Loucy (cell line): ENCODE measurements at regions not wholly inside any gene's neighbourhood (a gene's known extent, or its start where the extent isn't known, plus 50 kb on each side); places are given as distances from the start of the nearest gene placed in this dataset.

ENCODE experiments used
- H2AFZ ChIP-seq: fragments of 200-600 bp; sonication (generic); 2 replicates; pipeline ENCODE4 v1.6.0; 2016; ENCODE audit warnings: antibody characterized with exemption, mild to moderate bottlenecking, low read length, moderate library complexity
- H3F3A ChIP-seq: fragments of 200-600 bp; 2 replicates; pipeline ENCODE4 v1.6.0; 2016; ENCODE audit warnings: antibody characterized with exemption, low read depth, mild to moderate bottlenecking
- H3K27me3 ChIP-seq: fragments of 200-600 bp; sonication (generic); 2 replicates; pipeline ENCODE4 v1.6.1; 2014; ENCODE audit warnings: low read length, mild to moderate bottlenecking; ENCODE audit not compliant: insufficient read depth, poor library complexity, severe bottlenecking
- H3K36me3 ChIP-seq: fragments of 200-600 bp; sonication (generic); 2 replicates; pipeline ENCODE4 v1.6.1; 2016; ENCODE audit warnings: low read length; ENCODE audit not compliant: insufficient read depth
- H3K4me1 ChIP-seq: fragments of 200-600 bp; sonication (generic); 2 replicates; pipeline ENCODE4 v1.5.1; 2014; ENCODE audit warnings: low read length, mild to moderate bottlenecking; ENCODE audit not compliant: insufficient read depth, poor library complexity, severe bottlenecking
- H3K4me2 ChIP-seq: fragments of 200-600 bp; sonication (generic); 2 replicates; pipeline ENCODE4 v1.6.0; 2014; ENCODE audit warnings: antibody characterized with exemption, low read length, low read depth, mild to moderate bottlenecking; ENCODE audit not compliant: poor library complexity, severe bottlenecking
- H3K4me3 ChIP-seq: fragments of 200-600 bp; sonication (generic); 2 replicates; pipeline ENCODE4 v1.5.1; 2014; ENCODE audit warnings: low read length, mild to moderate bottlenecking, mixed read lengths; ENCODE audit not compliant: poor library complexity, severe bottlenecking
- H3K79me2 ChIP-seq: fragments of 200-600 bp; sonication (generic); 2 replicates; pipeline ENCODE4 v1.6.1; 2014; ENCODE audit warnings: low read length; ENCODE audit not compliant: insufficient read depth
- H3K9ac ChIP-seq: fragments of 200-600 bp; sonication (generic); 2 replicates; pipeline ENCODE4 v1.6.0; 2014; ENCODE audit warnings: mild to moderate bottlenecking, low read depth, low read length, moderate library complexity; ENCODE audit not compliant: poor library complexity, severe bottlenecking
- H3K9me2 ChIP-seq: fragments of 200-600 bp; sonication (generic); replicated peaks from 2 replicates; pipeline ENCODE4 v1.6.1; 2016; ENCODE audit warnings: low read depth, low read length, mixed read lengths
- H3K9me3 ChIP-seq: fragments of 200-600 bp; sonication (generic); 2 replicates; pipeline ENCODE4 v1.6.1; 2014; ENCODE audit warnings: mild to moderate bottlenecking, antibody characterized with exemption, low read length, low read depth; ENCODE audit not compliant: insufficient read depth
- H4K20me1 ChIP-seq: fragments of 200-600 bp; sonication (generic); 2 replicates; pipeline ENCODE4 v1.6.0; 2014; ENCODE audit warnings: antibody characterized with exemption, low read length, mild to moderate bottlenecking; ENCODE audit not compliant: insufficient read depth, poor library complexity, severe bottlenecking
- CTCF ChIP-seq: fragments of 200-600 bp; sonication (generic); conservative IDR thresholded peaks from 2 replicates; pipeline ENCODE4 v1.5.1; 2014; ENCODE audit warnings: mild to moderate bottlenecking, antibody characterized with exemption, low read length
- EZH2phosphoT487 ChIP-seq: fragments of 200-600 bp; IDR thresholded peaks from 2 replicates; pipeline ENCODE4 v1.6.1; 2018; ENCODE audit warnings: antibody characterized with exemption, mild to moderate bottlenecking, moderate library complexity, borderline replicate concordance

GRCh38 chr16:74033441-74033995 is 263.1 kb upstream of the PSMD7 start:
- no peaks in the 10 kb centered on the region for H3K27me3 ChIP-seq
- H3K79me2 ChIP-seq, result no peaks in the 10 kb centered on the region
- peak overlapping the region; percentile 75; the same call in 1 of the 2 replicates for H2AFZ ChIP-seq
- H3K9me3 ChIP-seq, result no peaks in the 10 kb centered on the region
- no peaks in the 10 kb centered on the region for H3F3A ChIP-seq
- no peak for TF ChIP-seq EZH2phosphoT487
- no peak for TF ChIP-seq CTCF
- no peaks in the 10 kb centered on the region for H4K20me1 ChIP-seq
- peak overlapping the region; percentile 39 for H3K4me2 ChIP-seq
- peak overlapping the region; percentile 31 for H3K4me3 ChIP-seq
- no peaks in the 10 kb centered on the region for H3K9me2 ChIP-seq
- H3K4me1 ChIP-seq, result peaks cover 19% of the 10 kb centered on the region
- H3K36me3 ChIP-seq, result no peaks in the 10 kb centered on the region
- H3K9ac ChIP-seq, result peak overlapping the region; percentile 23

- Histone ChIP-seq H3F3A (no peaks in the 10 kb centered on the region), H3K27me3 (no peaks in the 10 kb centered on the region), H2AFZ (peak overlapping the region; percentile 51; the same call in 1 of the 2 replicates), H3K4me2 (no peak overlapping the region), H3K79me2 (no peaks in the 10 kb centered on the region), H3K36me3 (no peaks in the 10 kb centered on the region), H3K9me3 (no peaks in the 10 kb centered on the region), H3K4me3 (no peak overlapping the region), H3K9me2 (no peaks in the 10 kb centered on the region), H3K9ac (no peak overlapping the region), H4K20me1 (no peaks in the 10 kb centered on the region), H3K4me1 (peaks cover 21% of the 10 kb centered on the region)
- TF ChIP-seq CTCF, result no peak
- no peak for TF ChIP-seq EZH2phosphoT487
Measured at GRCh38 chr16:74031551-74031950, 265.1 kb upstream of the PSMD7 start.

GRCh38 chr16:74030000-74030706 is 266.5 kb upstream of the PSMD7 start:
- Histone ChIP-seq H2AFZ (no peak overlapping the region), H3K4me1 (peaks cover 13% of the 10 kb centered on the region), H3K9ac (no peak overlapping the region), H3K9me2 (no peaks in the 10 kb centered on the region), H4K20me1 (no peaks in the 10 kb centered on the region), H3F3A (no peaks in the 10 kb centered on the region), H3K79me2 (no peaks in the 10 kb centered on the region), H3K4me3 (no peak overlapping the region), H3K4me2 (no peak overlapping the region), H3K36me3 (no peaks in the 10 kb centered on the region), H3K9me3 (no peaks in the 10 kb centered on the region), H3K27me3 (no peaks in the 10 kb centered on the region)
- TF ChIP-seq EZH2phosphoT487, result no peak
- no peak for TF ChIP-seq CTCF
